ENCODE measurements at regions not wholly inside any gene's neighbourhood (a gene's known extent, or its start where the extent isn't known, plus 50 kb on each side); places are given as distances from the start of the nearest gene placed in this dataset.

- Histone ChIP-seq H3K27me3 (ENCODE audit: control insufficient read depth in 2 of 2, insufficient read depth in 2 of 2, low read length in 2 of 2) (0 out of 5 replicates have a peak, but pooled peaks cover 0 to 6% of the 10 kb centered on the region in 2 experiments), H3K9me3 (replicated peaks; ENCODE audit: control insufficient read depth, insufficient read depth, low read depth, low read length) (no peaks in the 10 kb centered on the region), H3K4me2 (ENCODE audit: insufficient read depth, low read length) (no peak overlapping the region), H3K36me3 (ENCODE audit: control insufficient read depth, insufficient read depth, low read length) (no peaks in the 10 kb centered on the region), H4K20me1 (replicated peaks; ENCODE audit: control insufficient read depth, insufficient read depth, low read length) (no peaks in the 10 kb centered on the region), H3K4me1 (replicated peaks in 1 of 2; ENCODE audit: control insufficient read depth in 2 of 2, insufficient read depth in 2 of 2, low read length in 2 of 2) (peaks cover 0 to 2% of the 10 kb centered on the region in 2 experiments; a peak in 2 of 5 replicates), H3K79me2 (ENCODE audit: control insufficient read depth, insufficient read depth, low read length) (no peaks in the 10 kb centered on the region), H3K4me3 (no peak overlapping the region), H3K9ac (ENCODE audit: insufficient read depth in 1 of 2, low read depth in 2 of 2, low read length in 2 of 2) (no peak overlapping the region), H3K9me1 (ENCODE audit: control insufficient read depth, insufficient read depth, low read length) (no peaks in the 10 kb centered on the region), H2AFZ (ENCODE audit: low read depth, low read length) (no peak overlapping the region), H3K27ac (ENCODE audit: extremely low read depth, low read depth, low read length) (no peak overlapping the region)
- in situ Hi-C loops (cut with MboI) (no loop called here), intact Hi-C loops (cut with micrococcal nuclease) (no loop called here)
- ATAC-seq (no peak), FAIRE-seq (no peak), DNase-seq (ENCODE audit: extremely low read depth in 1 of 4, low spot score in 3 of 4) (no peak)
- 0% methylated on average over 3 of the region's 3 CpGs for WGBS (ENCODE audit: insufficient coverage, low coverage, missing lambda C conversion rate)
- CTCF ChIA-PET (ENCODE audit: low intra/inter-chr PET ratio): no interaction called here
- BruUV-seq (replicated peaks): no TSS peak
- POLR2A ChIA-PET: no interaction called here
- TF ChIP-seq ZKSCAN8 (CRISPR knock-in tag; IDR thresholded peaks at IDR 0.05) (no peak), ZNF583 (CRISPR knock-in tag; IDR thresholded peaks at IDR 0.05) (no peak), PRMT5 (CRISPR knock-in tag; IDR thresholded peaks at IDR 0.05) (no peak)
Measured at GRCh38 chr20:40915756-40916155, 112.9 kb upstream of the TOP1 start.

GRCh38 chr20:40916276-40916675, 112.3 kb upstream of the TOP1 start:
- intact Hi-C loops (cut with micrococcal nuclease) (no loop called here), in situ Hi-C loops (cut with MboI) (no loop called here)
- CTCF ChIA-PET (ENCODE audit: low intra/inter-chr PET ratio): no interaction called here
- POLR2A ChIA-PET: no interaction called here
- Histone ChIP-seq H3K27ac (ENCODE audit: extremely low read depth, low read depth, low read length) (no peak overlapping the region), H3K4me1 (replicated peaks in 1 of 2; ENCODE audit: control insufficient read depth in 2 of 2, insufficient read depth in 2 of 2, low read length in 2 of 2) (peaks cover 0 to 2% of the 10 kb centered on the region in 2 experiments; a peak in 2 of 5 replicates), H3K4me3 (no peak overlapping the region), H3K9me1 (ENCODE audit: control insufficient read depth, insufficient read depth, low read length) (no peaks in the 10 kb centered on the region), H3K4me2 (ENCODE audit: insufficient read depth, low read length) (no peak overlapping the region), H3K27me3 (ENCODE audit: control insufficient read depth in 2 of 2, insufficient read depth in 2 of 2, low read length in 2 of 2) (0 out of 5 replicates have a peak, but pooled peaks cover 0 to 6% of the 10 kb centered on the region in 2 experiments), H3K79me2 (ENCODE audit: control insufficient read depth, insufficient read depth, low read length) (no peaks in the 10 kb centered on the region), H3K36me3 (ENCODE audit: control insufficient read depth, insufficient read depth, low read length) (no peaks in the 10 kb centered on the region), H3K9ac (ENCODE audit: insufficient read depth in 1 of 2, low read depth in 2 of 2, low read length in 2 of 2) (no peak overlapping the region), H3K9me3 (replicated peaks; ENCODE audit: control insufficient read depth, insufficient read depth, low read depth, low read length) (no peaks in the 10 kb centered on the region), H2AFZ (ENCODE audit: low read depth, low read length) (no peak overlapping the region), H4K20me1 (replicated peaks; ENCODE audit: control insufficient read depth, insufficient read depth, low read length) (no peaks in the 10 kb centered on the region)
- TF ChIP-seq ZNF639 (CRISPR knock-in tag; conservative IDR thresholded peaks at IDR 0.05 in 1 of 2, IDR thresholded peaks at IDR 0.05 in 1 of 2) (no peak), ZNF449 (CRISPR knock-in tag; IDR thresholded peaks at IDR 0.05) (no peak), HMGXB4 (CRISPR knock-in tag; IDR thresholded peaks at IDR 0.05) (no peak), RNF219 (CRISPR knock-in tag; IDR thresholded peaks at IDR 0.05) (no peak)
- ATAC-seq (no peak), FAIRE-seq (no peak), DNase-seq (ENCODE audit: extremely low read depth in 1 of 4, low spot score in 3 of 4) (no peak)
- no TSS peak for BruUV-seq (replicated peaks)
- 0% methylated on average over 1 of the region's 1 CpG for WGBS (ENCODE audit: insufficient coverage, low coverage, missing lambda C conversion rate)

Measured in K562 (cell line).